ENCODE measurements at regions not wholly inside any gene's neighbourhood (a gene's known extent, or its start where the extent isn't known, plus 50 kb on each side); places are given as distances from the start of the nearest gene placed in this dataset.

DNA sequence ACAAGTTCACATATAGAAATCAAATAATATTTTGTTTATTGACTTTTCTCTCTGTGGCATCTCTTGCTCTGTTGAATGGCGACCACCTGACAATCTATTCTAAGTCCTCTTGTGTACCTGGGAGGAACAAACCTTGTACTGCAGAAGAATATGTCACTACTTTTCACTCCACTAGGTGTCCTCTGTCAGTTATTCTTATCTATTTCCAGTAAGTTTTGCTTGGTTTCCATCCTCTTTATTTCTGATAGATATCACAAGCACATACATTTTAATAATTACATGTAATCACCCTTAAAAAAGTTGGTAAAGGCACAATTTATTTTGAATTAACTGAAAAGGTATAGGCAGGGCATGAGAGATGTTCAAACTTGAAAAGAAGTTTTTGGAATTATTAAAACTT is 238.4 kb downstream of the SNCA start:
- Histone ChIP-seq H3K4me3 (ENCODE audit: control insufficient read depth in 2 of 3, extremely low read depth in 1 of 3, insufficient read depth in 2 of 3, low read depth in 1 of 3, low read length in 3 of 3) (no peak overlapping the region), H3K27ac (ENCODE audit: control insufficient read depth, insufficient read depth, low read length) (no peak overlapping the region), H3K27me3 (ENCODE audit: control insufficient read depth, extremely low read depth, insufficient read depth, low read length) (no peaks in the 10 kb centered on the region), H3K9ac (ENCODE audit: control insufficient read depth, extremely low read depth, insufficient read depth, low read length) (no peak overlapping the region), H3K79me2 (ENCODE audit: control insufficient read depth, insufficient read depth, low read length) (no peaks in the 10 kb centered on the region), H2AFZ (ENCODE audit: control insufficient read depth, low read length) (no peak overlapping the region), H4K20me1 (ENCODE audit: control insufficient read depth, extremely low read depth, insufficient read depth, low read length) (no peaks in the 10 kb centered on the region), H3K4me1 (ENCODE audit: control insufficient read depth, extremely low read depth, insufficient read depth, low read length) (no peaks in the 10 kb centered on the region), H3K9me3 (ENCODE audit: control insufficient read depth, low read depth, low read length) (no peaks in the 10 kb centered on the region), H3K4me2 (ENCODE audit: control insufficient read depth, extremely low read depth, insufficient read depth, low read depth, low read length) (no peak overlapping the region), H3K9me1 (ENCODE audit: control insufficient read depth, extremely low read depth, insufficient read depth, low read length) (no peaks in the 10 kb centered on the region), H3K36me3 (ENCODE audit: control insufficient read depth in 2 of 2, extremely low read depth in 1 of 2, insufficient read depth in 2 of 2, low read length in 2 of 2) (no peaks in the 10 kb centered on the region)
- peak; percentile 56 for FAIRE-seq
- dilution Hi-C loops (cut with MboI; ENCODE audit: extremely low pct_ligation_motif_present, low sequenced_read_pairs) = no loop called here
- no peak for DNase-seq (ENCODE audit: low read depth, low spot score)
- no peak for TF ChIP-seq EZH2 (IDR thresholded peaks at IDR 0.05; ENCODE audit: low read length)
- TF ChIP-seq CTCF (optimal IDR thresholded peaks at IDR 0.05 in 1 of 3, IDR thresholded peaks at IDR 0.05 in 1 of 3, conservative IDR thresholded peaks at IDR 0.05 in 1 of 3; ENCODE audit: extremely low read depth in 1 of 3, insufficient read depth in 2 of 3, low read length in 3 of 3) = peak in 2 of 3 experiments; percentile 35 to 38

DNA sequence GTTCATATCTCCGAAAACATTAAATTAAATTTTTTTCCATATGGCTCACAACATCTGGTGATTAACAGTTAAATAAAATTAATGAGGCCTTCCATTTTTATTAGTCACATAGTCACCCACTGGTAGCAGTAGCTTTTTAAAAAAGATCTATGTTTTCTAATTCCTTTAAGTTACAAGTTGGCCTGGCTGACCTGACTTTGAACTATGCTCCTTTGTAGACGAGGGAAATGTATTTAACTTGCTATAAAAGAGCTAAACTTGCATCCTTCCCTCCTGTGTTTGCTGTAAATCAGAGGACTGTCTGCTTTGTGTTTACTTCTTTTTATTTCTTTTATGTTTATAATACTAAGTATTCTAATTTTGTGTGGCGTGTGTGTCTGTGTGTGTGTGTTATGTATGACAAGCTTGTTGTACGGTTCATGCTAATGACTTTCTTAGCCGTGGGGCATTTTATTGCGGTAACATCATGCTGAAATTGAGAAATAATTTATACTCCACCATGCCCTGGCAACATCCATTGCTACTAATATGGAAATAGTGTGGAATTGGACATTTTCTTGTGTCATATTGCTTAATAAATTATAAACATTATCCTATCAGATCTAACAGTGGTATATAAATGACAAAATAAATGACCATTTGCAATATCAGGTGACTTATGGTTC is 241.7 kb downstream of the SNCA start:
- H3K9me1 ChIP-seq (ENCODE audit: control insufficient read depth, extremely low read depth, insufficient read depth, low read length) = no peaks in the 10 kb centered on the region
- DNase-seq (ENCODE audit: low read depth, low spot score) (no peak), FAIRE-seq (no peak)
- H3K4me3 ChIP-seq (ENCODE audit: control insufficient read depth in 2 of 3, extremely low read depth in 1 of 3, insufficient read depth in 2 of 3, low read depth in 1 of 3, low read length in 3 of 3) = no peak overlapping the region
- H3K27ac ChIP-seq (ENCODE audit: control insufficient read depth, insufficient read depth, low read length) = no peak overlapping the region
- no peak overlapping the region for H3K9ac ChIP-seq (ENCODE audit: control insufficient read depth, extremely low read depth, insufficient read depth, low read length)
- no peaks in the 10 kb centered on the region for H3K27me3 ChIP-seq (ENCODE audit: control insufficient read depth, extremely low read depth, insufficient read depth, low read length)
- dilution Hi-C loops (cut with MboI; ENCODE audit: extremely low pct_ligation_motif_present, low sequenced_read_pairs) = no loop called here
- H3K4me1 ChIP-seq (ENCODE audit: control insufficient read depth, extremely low read depth, insufficient read depth, low read length) = no peaks in the 10 kb centered on the region
- H4K20me1 ChIP-seq (ENCODE audit: control insufficient read depth, extremely low read depth, insufficient read depth, low read length) = no peaks in the 10 kb centered on the region
- H3K36me3 ChIP-seq (ENCODE audit: control insufficient read depth in 2 of 2, extremely low read depth in 1 of 2, insufficient read depth in 2 of 2, low read length in 2 of 2) = no peaks in the 10 kb centered on the region
- no peaks in the 10 kb centered on the region for H3K79me2 ChIP-seq (ENCODE audit: control insufficient read depth, insufficient read depth, low read length)
- no peak overlapping the region for H3K4me2 ChIP-seq (ENCODE audit: control insufficient read depth, extremely low read depth, insufficient read depth, low read depth, low read length)
- H3K9me3 ChIP-seq (ENCODE audit: control insufficient read depth, low read depth, low read length) = no peaks in the 10 kb centered on the region
- H2AFZ ChIP-seq (ENCODE audit: control insufficient read depth, low read length) = no peak overlapping the region
- TF ChIP-seq CTCF (optimal IDR thresholded peaks at IDR 0.05 in 1 of 3, IDR thresholded peaks at IDR 0.05 in 1 of 3, conservative IDR thresholded peaks at IDR 0.05 in 1 of 3; ENCODE audit: extremely low read depth in 1 of 3, insufficient read depth in 2 of 3, low read length in 3 of 3) (no peak), EZH2 (IDR thresholded peaks at IDR 0.05; ENCODE audit: low read length) (no peak)

All from keratinocyte (primary cell).